ENCODE measurements at regions not wholly inside any gene's neighbourhood (a gene's known extent, or its start where the extent isn't known, plus 50 kb on each side); places are given as distances from the start of the nearest gene placed in this dataset.

GRCh38 chr3:106371971-106372805 lies 503.4 kb upstream of the CBLB start:
- peaks cover 1% of the 10 kb centered on the region for H3K27me3 Mint-ChIP-seq
- DNase-seq (no peak), ATAC-seq (ENCODE audit: low read depth) (no peak)
- intact Hi-C loops (cut with micrococcal nuclease): no loop called here
- ChIA-PET POLR2A (no interaction called here), CTCF (no interaction called here)
- no peak overlapping the region for H3K27ac Mint-ChIP-seq
- H3K4me3 Mint-ChIP-seq: no peak overlapping the region
- H3K9me3 Mint-ChIP-seq: no peaks in the 10 kb centered on the region
- no peaks in the 10 kb centered on the region for H3K36me3 Mint-ChIP-seq (ENCODE audit: low read depth)
- H3K4me1 Mint-ChIP-seq: no peaks in the 10 kb centered on the region
- no peak for TF ChIP-seq CTCF (IDR thresholded peaks at IDR 0.05)

- Mint-ChIP-seq H3K9me3 (no peaks in the 10 kb centered on the region), H3K4me1 (no peaks in the 10 kb centered on the region), H3K4me3 (no peak overlapping the region), H3K27ac (no peak overlapping the region), H3K27me3 (peaks cover 1% of the 10 kb centered on the region), H3K36me3 (ENCODE audit: low read depth) (no peaks in the 10 kb centered on the region)
- intact Hi-C loops (cut with micrococcal nuclease): no loop called here
- CTCF ChIA-PET: no interaction called here
- POLR2A ChIA-PET: no interaction called here
- DNase-seq: no peak
- TF ChIP-seq CTCF (IDR thresholded peaks at IDR 0.05): no peak
- no peak for ATAC-seq (ENCODE audit: low read depth)
Observed at GRCh38 chr3:106372806-106373190, 504.0 kb upstream of the CBLB start.

GRCh38 chr3:106376016-106376570 lies 507.3 kb upstream of the CBLB start:
- Mint-ChIP-seq H3K27me3 (no peaks in the 10 kb centered on the region), H3K4me3 (no peak overlapping the region), H3K36me3 (ENCODE audit: low read depth) (no peaks in the 10 kb centered on the region), H3K4me1 (no peaks in the 10 kb centered on the region), H3K27ac (no peak overlapping the region), H3K9me3 (no peaks in the 10 kb centered on the region)
- no peak for TF ChIP-seq CTCF (IDR thresholded peaks at IDR 0.05)
- intact Hi-C loops (cut with micrococcal nuclease): no loop called here
- ChIA-PET CTCF (no interaction called here), POLR2A (no interaction called here)
- no peak for DNase-seq
- ATAC-seq (ENCODE audit: low read depth): no peak

- ChIA-PET CTCF (no interaction called here), POLR2A (interaction anchor here (0.6 kb wide), 2 partner anchors 54 to 69 kb away, joined by 4 to 13 read pairs; no protein-coding TSS in a partner anchor)
- H3K27me3 Mint-ChIP-seq: no peaks in the 10 kb centered on the region
- intact Hi-C loops (cut with micrococcal nuclease): no loop called here
- H3K27ac Mint-ChIP-seq: no peak overlapping the region
- H3K4me3 Mint-ChIP-seq: no peak overlapping the region
- H3K4me1 Mint-ChIP-seq: no peaks in the 10 kb centered on the region
- DNase-seq (no peak), ATAC-seq (ENCODE audit: low read depth) (no peak)
- H3K36me3 Mint-ChIP-seq (ENCODE audit: low read depth): no peaks in the 10 kb centered on the region
- H3K9me3 Mint-ChIP-seq: no peaks in the 10 kb centered on the region
- TF ChIP-seq CTCF (IDR thresholded peaks at IDR 0.05): no peak
Observed at GRCh38 chr3:106379251-106379750, 510.5 kb upstream of the CBLB start.

- no peak overlapping the region for H3K27ac Mint-ChIP-seq
- POLR2A ChIA-PET: no interaction called here
Observed at GRCh38 chr3:106380232-106380631, 511.4 kb upstream of the CBLB start.

More at GRCh38 chr3:106380232-106380631, 511.4 kb upstream of the CBLB start:
- Mint-ChIP-seq H3K9me3 (no peaks in the 10 kb centered on the region), H3K4me1 (peaks cover under 1% of the 10 kb centered on the region), H3K4me3 (no peak overlapping the region), H3K36me3 (ENCODE audit: low read depth) (no peaks in the 10 kb centered on the region), H3K27me3 (no peaks in the 10 kb centered on the region)
- CTCF ChIA-PET: no interaction called here
- intact Hi-C loops (cut with micrococcal nuclease): no loop called here
- no peak for DNase-seq
- no peak for TF ChIP-seq CTCF (IDR thresholded peaks at IDR 0.05)
- ATAC-seq (ENCODE audit: low read depth): no peak

Data from activated B cell treated with CpG ODN at 0.5 μM for 24 hours (primary cell).